ENCODE measurements at regions not wholly inside any gene's neighbourhood (a gene's known extent, or its start where the extent isn't known, plus 50 kb on each side); places are given as distances from the start of the nearest gene placed in this dataset.
"Not testable (repeated sequence)": the region's sequence is repeated elsewhere in the genome, so short reads cannot be mapped to it uniquely, and the experiment has no call there.

DNA sequence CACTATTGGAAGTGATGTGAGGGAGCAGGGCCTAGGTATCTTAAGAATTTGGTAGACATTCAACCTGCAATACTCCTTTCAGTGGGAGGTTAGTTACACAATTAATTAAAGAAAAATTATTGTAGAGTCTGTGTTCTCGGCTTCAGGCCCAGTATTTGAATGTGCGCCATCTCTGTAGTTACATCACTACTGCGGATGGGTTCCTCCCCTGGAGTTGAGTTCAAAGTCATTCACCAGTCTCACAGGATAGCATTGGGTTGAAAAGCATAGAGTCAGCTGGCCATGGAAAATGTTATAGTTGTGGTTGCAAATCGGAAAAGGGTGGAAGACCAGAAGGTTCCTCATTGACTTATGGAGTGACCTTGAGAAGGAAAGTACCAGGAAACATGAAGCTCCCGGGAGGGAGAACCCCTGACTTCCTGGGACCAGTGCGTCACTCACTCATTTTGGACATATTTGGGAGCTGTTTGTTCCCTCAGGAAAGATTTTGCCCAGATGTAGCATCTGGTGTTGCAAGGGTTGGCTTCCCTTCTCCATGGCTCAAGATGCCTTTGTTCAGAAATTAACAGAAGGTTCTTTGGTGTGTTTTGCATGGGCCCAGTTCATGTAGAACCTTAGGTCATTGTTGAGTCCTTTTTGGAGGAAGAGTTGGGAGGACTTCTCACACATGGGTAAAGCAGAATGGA, 111.8 kb downstream of the SRGAP2 start:
- TF ChIP-seq CTCF (IDR thresholded peaks at IDR 0.05; ENCODE audit: low read depth, low read length); POLR2A (IDR thresholded peaks at IDR 0.05; ENCODE audit: extremely low read depth, insufficient read length): not testable (repeated sequence)

All from NB4 (cell line).